OCI-LY1 (cell line): ENCODE measurements at regions not wholly inside any gene's neighbourhood (a gene's known extent, or its start where the extent isn't known, plus 50 kb on each side); places are given as distances from the start of the nearest gene placed in this dataset.

Experiments used
- EZH2 ChIP-seq: fragments of 200-600 bp; sonication (generic), shearing (Covaris generic); IDR thresholded peaks from 2 replicates; pipeline ENCODE4 v1.8.0; 2017; ENCODE audit warnings: borderline replicate concordance, mixed run types, mild to moderate bottlenecking, antibody characterized with exemption, low read length, moderate library complexity, mixed read lengths
- TF ChIP-seq, protein P1 (sequence below): fragments of 200-600 bp; sonication (generic), shearing (Covaris generic); IDR thresholded peaks from 2 replicates; pipeline ENCODE4 v1.5.1; 2017; ENCODE audit warnings: mild to moderate bottlenecking, antibody characterized with exemption, low read length, moderate library complexity, mixed read lengths

DNA sequence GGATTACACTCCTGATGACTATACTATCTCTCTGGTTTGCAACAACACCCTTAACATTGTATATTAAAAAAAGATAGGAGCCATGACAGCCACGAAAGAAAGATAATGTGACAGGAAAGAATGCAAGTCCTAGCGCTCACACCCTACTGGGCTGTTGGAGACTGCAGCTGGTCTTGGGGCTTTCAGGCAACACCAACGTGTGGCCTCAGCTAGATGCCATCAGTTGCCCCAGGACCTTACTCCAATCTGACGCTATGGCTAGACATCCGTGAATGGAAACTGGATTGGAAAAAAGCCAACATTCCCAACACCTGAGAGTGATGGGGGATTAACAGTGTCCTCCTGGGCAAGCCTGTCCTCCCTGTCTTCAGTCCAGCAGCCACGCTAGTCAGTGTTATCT is 357.4 kb upstream of the GULP1 start:
- TF ChIP-seq, protein P1, sequence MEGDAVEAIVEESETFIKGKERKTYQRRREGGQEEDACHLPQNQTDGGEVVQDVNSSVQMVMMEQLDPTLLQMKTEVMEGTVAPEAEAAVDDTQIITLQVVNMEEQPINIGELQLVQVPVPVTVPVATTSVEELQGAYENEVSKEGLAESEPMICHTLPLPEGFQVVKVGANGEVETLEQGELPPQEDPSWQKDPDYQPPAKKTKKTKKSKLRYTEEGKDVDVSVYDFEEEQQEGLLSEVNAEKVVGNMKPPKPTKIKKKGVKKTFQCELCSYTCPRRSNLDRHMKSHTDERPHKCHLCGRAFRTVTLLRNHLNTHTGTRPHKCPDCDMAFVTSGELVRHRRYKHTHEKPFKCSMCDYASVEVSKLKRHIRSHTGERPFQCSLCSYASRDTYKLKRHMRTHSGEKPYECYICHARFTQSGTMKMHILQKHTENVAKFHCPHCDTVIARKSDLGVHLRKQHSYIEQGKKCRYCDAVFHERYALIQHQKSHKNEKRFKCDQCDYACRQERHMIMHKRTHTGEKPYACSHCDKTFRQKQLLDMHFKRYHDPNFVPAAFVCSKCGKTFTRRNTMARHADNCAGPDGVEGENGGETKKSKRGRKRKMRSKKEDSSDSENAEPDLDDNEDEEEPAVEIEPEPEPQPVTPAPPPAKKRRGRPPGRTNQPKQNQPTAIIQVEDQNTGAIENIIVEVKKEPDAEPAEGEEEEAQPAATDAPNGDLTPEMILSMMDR: no peak
- no peak for TF ChIP-seq EZH2
